ENCODE measurements at regions not wholly inside any gene's neighbourhood (a gene's known extent, or its start where the extent isn't known, plus 50 kb on each side); places are given as distances from the start of the nearest gene placed in this dataset.

DNA sequence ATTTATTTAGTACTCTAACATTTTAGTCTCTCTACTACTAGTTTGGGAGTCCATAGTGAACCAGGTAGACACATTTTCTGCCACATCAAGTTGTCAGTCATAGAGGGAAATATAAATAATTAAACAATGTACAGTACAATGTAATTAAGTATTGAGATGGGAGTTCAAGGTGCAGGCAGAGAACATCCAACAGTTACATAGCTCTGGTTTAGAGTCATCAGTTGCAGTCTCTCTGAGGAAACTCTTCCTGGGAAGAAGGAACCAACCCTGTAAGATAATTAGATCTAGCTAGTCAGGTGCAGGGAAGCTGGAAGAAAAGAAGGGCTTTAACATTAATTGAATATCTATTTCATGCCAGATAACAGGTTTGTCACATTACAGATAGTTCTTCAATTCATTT, 457.9 kb upstream of the DYNLRB2 start:
- DNase-seq (ENCODE audit: low read depth, low spot score), result no peak
- H3K4me3 ChIP-seq (ENCODE audit: low read depth, low read length), result no peak overlapping the region
- TF ChIP-seq, protein P1, sequence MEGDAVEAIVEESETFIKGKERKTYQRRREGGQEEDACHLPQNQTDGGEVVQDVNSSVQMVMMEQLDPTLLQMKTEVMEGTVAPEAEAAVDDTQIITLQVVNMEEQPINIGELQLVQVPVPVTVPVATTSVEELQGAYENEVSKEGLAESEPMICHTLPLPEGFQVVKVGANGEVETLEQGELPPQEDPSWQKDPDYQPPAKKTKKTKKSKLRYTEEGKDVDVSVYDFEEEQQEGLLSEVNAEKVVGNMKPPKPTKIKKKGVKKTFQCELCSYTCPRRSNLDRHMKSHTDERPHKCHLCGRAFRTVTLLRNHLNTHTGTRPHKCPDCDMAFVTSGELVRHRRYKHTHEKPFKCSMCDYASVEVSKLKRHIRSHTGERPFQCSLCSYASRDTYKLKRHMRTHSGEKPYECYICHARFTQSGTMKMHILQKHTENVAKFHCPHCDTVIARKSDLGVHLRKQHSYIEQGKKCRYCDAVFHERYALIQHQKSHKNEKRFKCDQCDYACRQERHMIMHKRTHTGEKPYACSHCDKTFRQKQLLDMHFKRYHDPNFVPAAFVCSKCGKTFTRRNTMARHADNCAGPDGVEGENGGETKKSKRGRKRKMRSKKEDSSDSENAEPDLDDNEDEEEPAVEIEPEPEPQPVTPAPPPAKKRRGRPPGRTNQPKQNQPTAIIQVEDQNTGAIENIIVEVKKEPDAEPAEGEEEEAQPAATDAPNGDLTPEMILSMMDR (IDR thresholded peaks at IDR 0.05; ENCODE audit: low read depth, low read length), result no peak
- in situ Hi-C loops (cut with HindIII; ENCODE audit: low sequenced_read_pairs), result no loop called here

DNA sequence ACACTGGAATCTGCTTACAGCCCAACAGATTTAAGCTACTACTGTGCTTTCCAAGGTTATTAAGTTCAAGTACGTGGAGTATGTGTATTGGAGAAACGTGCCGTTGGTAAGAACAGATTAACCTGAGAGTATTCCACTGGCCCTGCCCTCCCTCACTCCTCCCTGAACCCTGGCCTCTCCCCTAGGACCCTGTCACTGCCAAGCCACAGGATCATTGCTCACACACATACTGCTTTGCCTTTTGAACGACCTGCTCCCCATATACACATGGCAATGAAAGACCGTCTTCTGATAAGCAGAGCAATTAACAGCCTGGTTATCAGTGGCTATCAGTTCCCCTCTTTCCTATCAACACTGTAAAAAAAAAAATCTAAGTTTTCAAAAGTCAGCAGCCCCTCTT, 458.9 kb upstream of the DYNLRB2 start:
- TF ChIP-seq, protein P1 (IDR thresholded peaks at IDR 0.05; ENCODE audit: low read depth, low read length), result no peak
- in situ Hi-C loops (cut with HindIII; ENCODE audit: low sequenced_read_pairs), result no loop called here
- no peak for DNase-seq (ENCODE audit: low read depth, low spot score)
- no peak overlapping the region for H3K4me3 ChIP-seq (ENCODE audit: low read depth, low read length)

DNA sequence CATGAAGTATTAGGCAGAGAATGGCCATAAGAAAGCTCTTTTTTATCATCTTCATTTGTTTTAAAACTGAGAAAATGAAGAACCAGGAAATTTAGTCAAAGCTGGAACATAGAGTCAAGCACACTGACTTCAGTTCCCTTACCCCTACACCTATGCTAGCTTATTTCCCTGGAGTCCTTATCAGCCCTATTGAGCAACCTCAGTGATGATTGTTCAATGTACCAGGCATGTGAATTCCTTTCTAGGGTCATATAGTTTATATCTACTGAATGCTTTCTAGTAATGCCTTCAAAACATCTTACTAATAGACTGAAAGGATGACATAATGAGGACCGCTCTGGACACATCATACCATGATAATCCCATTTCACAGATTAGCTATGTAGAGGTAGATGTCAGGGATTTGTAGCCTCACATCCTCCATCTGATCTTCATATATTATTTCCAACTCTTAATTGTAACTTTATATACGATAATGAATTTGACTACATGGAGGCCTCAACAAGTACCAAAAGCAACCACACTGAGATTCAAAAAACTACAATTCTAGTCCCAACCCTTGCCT, 460.4 kb upstream of the DYNLRB2 start:
- in situ Hi-C loops (cut with HindIII; ENCODE audit: low sequenced_read_pairs), result no loop called here
- DNase-seq (ENCODE audit: low read depth, low spot score), result no peak
- TF ChIP-seq, protein P1 (IDR thresholded peaks at IDR 0.05; ENCODE audit: low read depth, low read length), result no peak
- no peak overlapping the region for H3K4me3 ChIP-seq (ENCODE audit: low read depth, low read length)

DNA sequence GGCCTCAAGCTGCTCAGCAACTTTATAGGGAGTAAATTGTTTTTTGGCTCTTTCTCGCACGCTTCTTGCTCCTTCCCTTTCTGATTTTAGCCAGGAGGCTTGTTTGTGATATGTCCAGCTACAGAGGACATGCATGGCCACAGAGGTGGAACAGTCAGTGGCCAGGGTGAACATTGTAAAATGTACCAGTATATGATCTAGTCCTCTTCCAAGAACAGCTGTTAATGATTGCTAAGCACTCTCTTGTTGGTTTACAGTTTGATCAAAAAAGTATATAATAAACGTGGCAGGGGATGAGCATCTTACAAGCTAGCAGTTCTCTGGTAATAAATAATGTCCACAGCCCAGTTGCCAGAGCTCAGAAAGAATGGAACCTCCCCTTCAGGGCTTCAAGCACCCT, 461.7 kb upstream of the DYNLRB2 start:
- TF ChIP-seq, protein P1 (IDR thresholded peaks at IDR 0.05; ENCODE audit: low read depth, low read length), result no peak
- no peak overlapping the region for H3K4me3 ChIP-seq (ENCODE audit: low read depth, low read length)
- no peak for DNase-seq (ENCODE audit: low read depth, low spot score)
- in situ Hi-C loops (cut with HindIII; ENCODE audit: low sequenced_read_pairs), result no loop called here

DNA sequence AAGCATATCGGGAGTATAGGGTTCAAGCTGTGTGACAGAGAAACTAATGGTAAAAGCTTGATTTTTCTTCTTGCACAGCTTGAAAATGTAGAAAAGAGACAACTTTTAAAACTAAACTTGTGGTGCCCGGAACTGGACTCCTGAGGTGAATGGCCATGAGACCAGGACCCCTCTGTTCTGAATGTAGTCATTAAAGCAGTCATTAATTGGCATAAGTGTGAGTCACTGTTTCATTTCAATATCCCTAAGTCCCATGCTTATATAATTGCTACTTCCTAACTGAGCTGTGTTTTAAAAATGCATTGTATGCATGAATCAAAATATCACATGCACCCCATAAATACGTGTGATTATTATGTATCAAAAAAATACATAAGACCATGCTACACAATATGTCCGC, 463.1 kb upstream of the DYNLRB2 start:
- no peak overlapping the region for H3K4me3 ChIP-seq (ENCODE audit: low read depth, low read length)
- TF ChIP-seq, protein P1 (IDR thresholded peaks at IDR 0.05; ENCODE audit: low read depth, low read length), result no peak
- no peak for DNase-seq (ENCODE audit: low read depth, low spot score)
- in situ Hi-C loops (cut with HindIII; ENCODE audit: low sequenced_read_pairs), result no loop called here

DNA sequence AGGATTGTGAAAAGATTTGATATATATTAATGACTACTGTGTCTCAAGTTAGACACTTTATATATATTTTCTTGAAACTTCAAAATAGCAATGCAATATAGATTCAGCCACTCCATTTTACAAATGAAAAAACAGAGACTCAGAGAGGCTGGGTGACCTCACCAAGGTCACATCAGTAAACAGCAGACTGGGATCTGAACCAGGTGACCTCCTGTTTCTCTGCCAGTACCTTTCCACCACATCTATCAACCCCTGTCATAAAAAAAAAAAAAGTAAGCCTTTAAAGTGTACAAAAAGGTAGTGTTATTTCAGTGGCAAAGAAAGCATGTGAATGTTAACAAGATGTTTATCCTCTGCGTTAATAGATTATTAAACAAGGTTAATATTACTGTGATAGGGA, 466.5 kb upstream of the DYNLRB2 start:
- no peak overlapping the region for H3K4me3 ChIP-seq (ENCODE audit: low read depth, low read length)
- TF ChIP-seq, protein P1 (IDR thresholded peaks at IDR 0.05; ENCODE audit: low read depth, low read length), result no peak
- in situ Hi-C loops (cut with HindIII; ENCODE audit: low sequenced_read_pairs), result no loop called here
- DNase-seq (ENCODE audit: low read depth, low spot score), result no peak
